ENCODE measurements at regions not wholly inside any gene's neighbourhood (a gene's known extent, or its start where the extent isn't known, plus 50 kb on each side); places are given as distances from the start of the nearest gene placed in this dataset.
"Not testable (repeated sequence)": the region's sequence is repeated elsewhere in the genome, so short reads cannot be mapped to it uniquely, and the experiment has no call there.

DNA sequence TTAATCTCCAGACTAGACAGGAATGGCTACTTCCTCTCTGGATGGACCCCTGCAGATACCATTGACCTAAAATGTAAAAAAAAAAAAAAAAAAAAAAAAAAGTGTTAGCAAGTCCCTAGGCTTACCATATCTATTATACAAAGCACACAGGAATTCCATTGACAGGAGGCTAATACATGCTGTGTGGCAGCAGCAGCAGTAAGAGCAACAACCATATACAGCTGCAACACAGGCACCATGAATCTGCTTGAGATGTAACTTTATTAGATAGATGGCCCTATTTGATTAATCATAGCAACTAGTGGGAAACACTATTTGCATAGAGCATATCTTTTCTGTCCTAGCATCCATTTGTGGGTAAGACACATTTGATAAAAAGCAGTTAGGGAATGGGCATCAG, 1447.1 kb downstream of the FAM181B start:
- no peak for DNase-seq (ENCODE audit: low read depth)

DNA sequence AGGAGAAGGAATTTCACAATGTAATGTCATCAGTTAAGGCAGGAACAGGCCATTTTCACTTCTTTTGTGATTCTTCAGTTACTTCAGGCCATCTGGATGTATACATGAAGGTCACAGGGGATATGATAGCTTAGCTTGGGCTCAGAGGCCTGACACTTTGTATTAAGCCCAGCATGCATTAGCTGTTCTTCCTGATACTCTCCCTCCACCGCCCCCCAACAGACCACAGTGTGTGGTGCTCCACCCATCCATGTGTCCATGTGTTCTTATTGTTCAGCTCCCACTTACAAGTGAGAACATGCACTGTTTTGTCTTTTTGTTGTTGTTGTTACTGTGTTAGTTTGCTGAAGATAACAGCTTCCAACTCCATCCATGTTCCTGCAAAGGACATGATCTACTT, 1453.4 kb downstream of the FAM181B start:
- DNase-seq (ENCODE audit: low read depth): not testable (repeated sequence)

DNA sequence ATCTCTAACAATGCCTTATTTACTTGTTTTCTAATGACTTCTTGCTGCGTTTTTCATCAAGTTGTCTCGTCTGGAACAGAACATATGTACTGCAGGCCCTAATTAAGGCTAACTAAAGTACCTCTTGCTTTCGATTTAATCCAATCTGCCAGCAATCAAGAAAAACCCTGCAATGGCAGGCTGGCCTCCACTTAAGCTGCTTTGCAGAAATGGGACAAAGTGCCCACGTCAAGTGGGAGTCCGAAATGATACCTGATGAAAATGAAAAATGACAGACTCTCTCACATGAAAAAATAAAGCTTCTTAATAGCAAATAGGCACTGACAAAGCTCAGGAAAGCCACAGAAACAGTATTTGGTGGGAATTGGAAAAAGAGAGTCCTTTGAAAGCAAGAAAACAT, 1454.7 kb downstream of the FAM181B start:
- no peak for DNase-seq (ENCODE audit: low read depth)

DNA sequence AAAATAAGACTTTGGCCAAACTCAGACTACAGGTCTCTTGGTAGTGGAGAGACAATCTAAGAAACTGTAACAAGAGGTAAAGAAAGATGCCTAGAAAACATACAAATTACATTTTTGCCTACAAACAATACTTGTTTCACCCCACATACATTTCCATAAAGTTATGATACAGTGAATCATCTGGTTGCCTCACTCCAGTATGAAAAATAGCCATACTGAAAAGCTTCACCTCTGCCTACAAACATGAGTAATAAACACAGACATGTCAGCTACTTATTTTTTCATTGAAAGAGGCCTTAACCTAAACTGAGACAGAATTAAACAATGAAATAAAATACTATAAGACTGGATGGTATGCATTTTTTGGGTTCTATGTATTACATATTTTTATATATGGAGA, 1463.0 kb downstream of the FAM181B start:
- no peak for DNase-seq (ENCODE audit: low read depth)

DNA sequence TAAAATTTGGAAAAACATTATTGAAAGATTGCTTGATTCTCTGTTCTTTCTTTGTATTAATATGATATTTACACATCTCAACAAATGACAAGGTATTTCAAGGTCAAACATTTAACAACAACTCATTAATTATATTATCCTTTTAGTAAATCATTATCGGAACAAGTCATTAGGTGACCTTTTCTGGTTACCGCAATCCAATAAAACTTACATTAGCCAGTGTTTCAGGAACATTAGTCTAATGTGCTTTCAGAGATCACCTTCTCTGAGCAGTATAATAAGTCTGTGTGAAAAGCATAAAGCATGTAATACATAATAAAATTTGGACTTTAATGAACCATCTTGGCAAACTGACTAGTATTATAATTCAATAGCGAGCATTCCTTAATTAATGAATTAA, 1466.4 kb downstream of the FAM181B start:
- no peak for DNase-seq (ENCODE audit: low read depth)

DNA sequence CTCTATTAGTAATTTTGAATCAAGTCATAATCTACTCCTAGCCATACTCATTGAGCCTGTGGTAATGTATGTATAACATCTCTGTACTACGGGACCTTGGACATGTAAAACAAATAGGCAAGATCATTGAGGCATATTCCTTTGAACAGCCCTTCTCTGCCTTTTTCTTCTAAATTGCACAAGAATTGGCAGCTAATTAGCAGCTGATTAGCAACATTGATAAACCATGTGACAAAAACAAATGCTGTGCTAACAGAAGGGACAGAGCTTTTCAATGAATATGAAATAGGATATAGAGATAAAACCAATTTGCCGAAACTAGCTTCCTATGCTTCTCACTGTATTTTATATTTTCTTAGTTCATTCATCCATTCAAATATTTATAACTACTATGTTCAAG, 1474.2 kb downstream of the FAM181B start:
- DNase-seq (ENCODE audit: low read depth): no peak

DNA sequence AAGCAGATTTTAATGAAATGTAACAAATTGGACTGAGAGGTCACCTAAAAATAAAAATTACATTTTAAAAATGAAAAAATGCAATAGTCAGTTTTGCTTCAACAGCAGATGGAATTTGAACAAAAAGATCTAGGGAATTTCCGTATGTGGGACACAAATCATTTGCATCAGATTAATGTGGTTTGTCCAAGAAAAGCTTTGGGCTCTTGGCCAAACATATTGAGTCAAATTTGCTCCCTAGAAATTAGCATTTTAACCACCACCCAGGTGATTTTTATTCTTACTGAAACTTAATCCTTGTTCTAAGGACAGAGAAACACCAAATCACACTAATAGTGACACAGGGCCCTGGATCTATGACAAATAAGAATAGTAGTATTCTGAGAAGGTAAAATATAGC, 1477.8 kb downstream of the FAM181B start:
- no peak for DNase-seq (ENCODE audit: low read depth)

DNA sequence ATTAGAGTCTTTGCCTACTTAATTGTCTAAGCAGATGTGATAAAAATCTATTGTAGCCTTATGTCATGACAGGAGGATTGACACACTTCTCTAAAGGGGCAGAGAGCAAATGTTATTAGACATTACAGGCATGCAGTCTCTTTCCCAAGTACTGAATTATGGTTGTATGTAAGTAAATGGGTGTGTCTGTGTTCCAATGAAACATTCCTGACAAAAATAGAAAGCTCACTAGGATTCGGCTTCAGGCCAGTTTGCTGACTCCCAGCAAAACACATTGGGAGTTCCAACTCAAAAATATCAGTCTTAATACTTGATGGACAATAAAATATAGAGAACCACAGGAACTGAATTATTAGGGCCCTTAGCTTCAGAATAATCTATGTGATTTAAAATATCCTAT, 1480.4 kb downstream of the FAM181B start:
- no peak for DNase-seq (ENCODE audit: low read depth)

DNA sequence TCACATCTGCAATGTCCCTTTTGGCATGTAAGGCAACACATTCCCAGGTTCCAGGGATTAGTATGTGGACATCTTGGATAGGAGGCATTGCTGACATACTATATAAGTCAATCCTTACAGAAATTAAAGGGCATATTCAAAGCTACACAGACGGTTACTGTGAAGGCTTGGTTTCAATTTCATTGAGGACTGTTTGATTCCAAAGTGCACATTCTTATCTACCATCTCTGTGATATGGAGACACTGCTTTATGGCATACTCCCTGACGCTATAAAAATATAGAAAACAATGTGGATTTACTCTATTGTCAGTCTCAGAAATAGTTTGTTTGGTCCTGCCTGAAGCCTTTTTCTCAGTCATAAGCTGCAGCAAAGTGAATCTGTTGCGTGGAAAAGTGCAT, 1486.7 kb downstream of the FAM181B start:
- no peak for DNase-seq (ENCODE audit: low read depth)

DNA sequence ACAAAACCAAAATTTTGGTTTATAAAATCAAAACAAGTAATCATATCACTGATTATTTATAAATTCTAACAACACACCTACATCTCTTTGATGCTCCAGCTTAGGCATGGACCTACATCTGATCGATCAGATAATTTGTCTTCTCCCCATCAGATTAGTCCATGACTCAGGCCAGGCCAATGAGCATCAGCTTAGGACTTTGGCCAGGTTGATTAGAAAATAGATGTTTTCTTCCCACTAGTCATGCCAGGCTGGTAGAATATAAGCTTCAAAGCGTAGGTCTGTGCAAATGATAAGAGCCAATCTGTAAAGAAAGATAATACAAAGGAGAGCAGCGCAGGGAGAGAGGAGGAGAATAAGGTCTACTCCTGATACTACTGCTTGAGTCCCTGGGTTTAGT, 1487.9 kb downstream of the FAM181B start:
- DNase-seq (ENCODE audit: low read depth): no peak

DNA sequence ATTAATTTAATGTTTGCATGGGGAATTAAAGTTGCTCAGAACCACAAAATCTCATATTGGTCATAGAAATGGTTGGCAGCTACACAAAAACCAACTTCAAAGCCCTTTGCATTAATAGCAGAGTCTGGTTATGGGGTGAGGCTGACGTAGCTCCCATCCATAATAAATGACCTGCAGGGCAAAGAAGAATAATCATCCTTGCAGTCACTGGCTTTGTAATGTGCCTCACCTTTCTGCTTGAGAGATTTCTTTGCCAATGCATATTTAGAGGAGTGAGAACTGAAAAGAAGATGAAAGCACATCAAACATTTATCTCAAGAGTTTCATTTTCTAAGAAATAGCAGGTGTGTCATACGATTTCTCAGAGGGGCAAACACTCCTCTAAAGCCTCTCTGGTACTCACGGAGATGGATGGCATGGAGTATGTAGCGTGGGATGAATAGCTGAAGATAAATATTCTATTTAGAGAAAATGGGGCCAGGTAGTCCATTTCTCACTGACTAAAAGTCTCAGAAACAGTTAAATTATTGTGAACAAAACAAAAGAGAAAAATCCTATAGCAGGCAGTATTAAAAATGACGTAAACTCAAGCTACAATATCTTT, 1491.9 kb downstream of the FAM181B start:
- DNase-seq (ENCODE audit: low read depth): no peak

DNA sequence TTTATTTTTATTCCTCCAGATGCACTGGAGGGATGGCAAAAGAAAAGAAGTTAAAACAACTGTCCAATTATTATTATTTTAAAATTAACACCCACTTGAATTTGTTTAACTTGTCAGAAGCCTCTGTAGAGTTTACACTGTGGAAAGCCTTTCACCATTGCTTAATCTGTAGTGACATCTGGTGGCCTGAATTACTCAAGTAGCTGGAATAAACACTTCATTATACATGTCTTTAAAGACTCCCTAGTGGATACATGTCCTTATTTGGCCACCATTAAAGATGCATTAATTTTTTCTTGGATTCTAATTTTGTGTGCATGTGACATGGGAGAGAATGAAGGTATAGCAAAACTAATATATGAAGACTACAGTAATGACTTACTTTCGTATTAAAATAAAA, 1496.5 kb downstream of the FAM181B start:
- DNase-seq (ENCODE audit: low read depth): no peak

DNA sequence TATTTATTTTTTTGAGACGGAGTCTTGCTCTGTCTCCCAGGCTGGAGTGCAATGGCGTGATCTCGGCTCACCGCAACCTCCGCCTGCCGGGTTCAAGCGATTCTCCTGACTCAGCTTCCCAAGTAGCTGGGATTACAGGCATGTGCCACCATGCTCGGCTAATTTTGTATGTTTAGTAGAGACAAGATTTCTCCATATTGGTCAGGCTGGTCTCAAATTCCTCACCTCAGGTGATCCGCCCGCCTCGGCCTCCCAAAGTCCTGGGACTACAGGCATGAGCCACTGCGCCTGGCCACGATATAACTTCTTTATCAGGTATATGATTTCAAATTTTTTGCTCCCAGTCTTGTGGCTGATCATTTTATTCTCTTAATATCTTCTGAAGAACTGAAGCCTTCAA, 1506.3 kb downstream of the FAM181B start:
- not testable (repeated sequence) for DNase-seq (ENCODE audit: low read depth)

DNA sequence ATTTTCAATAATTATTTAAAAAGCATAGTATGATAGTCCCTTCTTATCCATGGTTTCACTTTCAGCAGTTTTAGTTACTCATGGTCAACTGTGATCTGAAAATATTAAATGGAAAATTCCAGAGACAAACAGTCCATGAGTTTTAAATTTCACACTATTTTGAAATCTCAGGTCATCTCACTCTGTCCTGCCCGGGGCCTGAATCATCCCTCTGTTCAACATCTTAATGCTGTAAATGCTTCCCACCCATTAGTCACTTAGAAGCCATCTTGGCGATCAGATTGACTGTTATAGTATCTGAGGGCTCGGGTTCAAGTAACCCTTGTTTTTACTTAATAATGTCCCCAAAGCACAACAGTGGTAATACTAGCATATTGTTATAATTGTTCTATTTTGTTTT, 1509.3 kb downstream of the FAM181B start:
- DNase-seq (ENCODE audit: low read depth): no peak

DNA sequence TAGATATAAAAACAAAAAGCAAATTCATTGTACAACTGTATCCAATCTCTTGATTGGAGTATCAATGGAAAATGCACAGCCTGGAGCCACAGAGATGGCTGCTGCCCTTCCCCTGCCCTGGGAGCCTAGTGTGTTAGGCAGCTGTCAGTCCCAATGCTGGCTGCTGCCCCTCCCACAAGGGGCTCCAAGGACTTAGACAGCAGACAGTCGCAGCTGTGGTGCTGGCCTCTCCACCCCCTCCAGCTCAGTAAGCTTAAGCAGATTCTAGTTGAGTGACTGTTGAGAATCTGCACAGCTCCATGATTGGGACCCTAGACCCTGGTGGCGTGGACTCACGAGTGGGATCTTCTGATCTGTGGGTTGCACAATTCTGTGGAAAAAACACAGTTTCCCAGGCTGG, 1511.2 kb downstream of the FAM181B start:
- DNase-seq (ENCODE audit: low read depth): no peak

DNA sequence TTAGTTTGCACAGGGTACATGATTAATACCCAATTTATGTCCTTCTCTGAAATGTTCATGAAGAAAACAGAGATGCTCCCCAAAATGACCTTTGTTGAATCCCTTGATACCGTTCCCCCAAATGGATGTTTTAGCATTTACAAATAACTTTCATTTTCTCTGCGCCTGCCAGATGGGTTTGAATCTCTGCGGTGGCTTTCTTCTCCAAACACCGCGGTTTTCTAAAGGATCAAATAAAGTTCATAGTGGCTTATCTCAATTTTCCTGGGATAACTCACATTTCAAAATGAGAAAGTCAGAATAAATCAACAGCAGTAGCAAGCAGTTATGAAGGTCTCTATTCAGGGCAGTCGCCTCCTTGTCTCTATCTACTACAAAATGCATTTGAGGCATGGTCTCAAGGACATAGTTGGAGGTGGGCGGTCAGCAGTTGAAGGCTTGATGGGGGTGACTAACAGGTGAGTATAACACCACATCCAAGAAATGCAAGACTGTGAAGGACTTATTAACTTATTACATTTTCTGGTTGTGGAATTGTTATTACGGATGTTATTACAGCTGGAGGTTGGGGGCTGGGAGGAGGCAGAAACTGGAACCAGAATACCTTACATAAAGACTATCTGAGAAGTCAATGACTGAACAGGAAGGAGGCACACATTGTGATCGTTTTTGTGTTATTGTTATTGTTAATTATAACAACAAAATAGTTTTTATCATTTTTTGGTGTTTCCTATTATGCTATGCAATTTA, 1513.3 kb downstream of the FAM181B start:
- no peak for DNase-seq (ENCODE audit: low read depth)

DNA sequence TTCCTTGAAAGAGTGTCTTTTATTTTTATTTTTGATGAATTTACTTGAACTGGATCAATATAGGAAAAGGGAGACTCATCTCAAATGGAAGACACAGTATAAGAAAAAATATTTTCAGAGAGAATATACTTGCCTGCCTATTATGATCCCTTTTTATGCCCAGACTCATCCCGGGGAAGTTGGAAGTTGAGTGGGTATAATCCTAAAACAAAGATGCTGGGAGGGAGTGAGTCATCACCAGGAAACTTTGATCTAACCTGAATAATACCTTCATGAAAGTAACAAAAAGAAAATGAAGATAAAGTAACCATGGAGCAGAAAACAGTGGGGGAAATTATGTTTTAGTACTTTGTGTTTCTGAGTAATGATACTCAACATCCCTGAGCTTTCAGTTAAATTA, 1514.0 kb downstream of the FAM181B start:
- DNase-seq (ENCODE audit: low read depth): no peak

DNA sequence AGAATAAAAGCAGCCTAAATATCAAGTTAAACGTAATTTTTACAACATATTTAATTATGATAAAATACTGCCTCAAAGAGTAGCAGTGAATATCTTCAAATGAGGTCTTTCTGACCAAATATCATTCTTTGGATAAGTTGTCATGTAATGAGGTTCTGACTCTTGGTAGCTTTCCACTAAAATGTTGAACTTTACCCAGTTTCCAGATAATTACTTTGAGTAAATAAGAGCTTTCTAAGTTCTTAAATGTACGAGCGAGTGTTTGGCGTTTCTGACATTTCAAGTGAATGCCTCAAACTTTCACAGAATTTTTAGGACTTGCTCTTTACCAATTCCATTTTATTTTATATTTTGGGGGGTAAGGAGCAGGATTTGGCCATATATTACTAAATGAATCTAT, 1515.2 kb downstream of the FAM181B start:
- DNase-seq (ENCODE audit: low read depth): no peak

DNA sequence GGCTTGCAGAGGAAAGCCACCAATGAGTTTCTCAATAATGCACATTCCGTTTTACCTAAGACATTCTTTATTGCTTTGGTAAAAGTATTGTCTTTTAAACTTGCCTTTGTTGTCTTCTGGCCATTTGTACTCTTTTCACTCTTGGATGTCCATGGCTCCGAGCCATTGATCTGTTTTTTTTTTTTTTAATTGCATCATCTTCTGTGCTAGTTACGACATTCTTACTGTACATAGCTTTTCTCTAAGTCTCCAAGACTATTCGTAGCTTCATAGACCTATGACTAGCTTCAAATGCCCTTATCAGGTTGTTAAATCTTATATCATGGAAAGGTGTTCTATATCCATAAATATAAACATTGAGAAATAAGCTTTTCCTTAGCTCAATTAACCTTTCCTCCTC, 1522.6 kb downstream of the FAM181B start:
- DNase-seq (ENCODE audit: low read depth): no peak

DNA sequence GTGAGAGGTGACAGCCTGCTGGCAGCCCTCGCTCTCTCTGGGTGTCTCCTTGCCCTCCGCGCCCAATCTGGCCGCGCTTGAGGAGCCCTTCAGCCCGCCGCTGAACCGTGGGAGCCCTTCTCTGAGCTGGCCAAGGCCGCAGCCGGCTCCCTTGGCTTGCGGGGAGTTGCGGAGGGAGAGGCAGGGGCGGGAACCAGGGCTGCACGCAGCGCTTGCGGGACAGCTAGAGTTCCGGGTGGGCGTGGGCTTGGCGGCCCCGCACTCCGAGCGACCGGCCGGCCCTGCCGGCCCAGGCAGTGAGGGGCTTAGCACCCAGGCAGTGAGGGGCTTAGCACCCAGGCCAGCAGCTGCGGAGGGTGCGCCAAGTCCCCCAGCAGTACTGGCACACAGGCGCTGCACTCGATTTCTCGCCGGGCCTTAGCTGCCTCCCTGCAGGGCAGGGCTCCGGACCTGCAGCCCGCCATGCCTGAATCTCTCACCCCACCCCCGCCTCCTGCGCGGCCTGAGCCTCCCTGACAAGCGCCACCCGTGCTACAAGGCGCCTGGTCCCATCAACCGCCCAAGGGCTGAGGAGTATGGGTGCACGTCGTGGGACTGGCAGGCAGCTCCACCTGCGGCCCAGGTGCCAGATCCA, 1526.1 kb downstream of the FAM181B start:
- DNase-seq (ENCODE audit: low read depth): no peak

DNA sequence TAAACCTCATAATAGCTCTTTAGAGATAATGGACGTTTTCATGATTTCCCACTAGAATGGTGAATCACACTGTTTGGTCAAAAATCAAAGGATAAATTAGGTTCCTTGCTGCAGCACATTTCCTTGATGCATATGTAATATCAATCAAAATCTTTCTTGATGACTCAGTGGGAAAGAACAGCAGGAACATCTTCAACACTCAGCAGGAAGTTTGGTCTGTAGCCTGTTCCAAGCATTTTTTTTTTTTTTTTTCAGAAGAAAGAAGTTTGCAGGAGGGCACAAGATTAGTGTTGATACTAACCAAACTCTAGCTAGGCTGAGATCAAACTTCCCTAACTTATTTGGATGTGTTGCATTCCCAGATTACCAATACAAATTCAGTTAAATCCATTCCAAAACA, 1529.8 kb downstream of the FAM181B start:
- DNase-seq (ENCODE audit: low read depth): no peak

DNA sequence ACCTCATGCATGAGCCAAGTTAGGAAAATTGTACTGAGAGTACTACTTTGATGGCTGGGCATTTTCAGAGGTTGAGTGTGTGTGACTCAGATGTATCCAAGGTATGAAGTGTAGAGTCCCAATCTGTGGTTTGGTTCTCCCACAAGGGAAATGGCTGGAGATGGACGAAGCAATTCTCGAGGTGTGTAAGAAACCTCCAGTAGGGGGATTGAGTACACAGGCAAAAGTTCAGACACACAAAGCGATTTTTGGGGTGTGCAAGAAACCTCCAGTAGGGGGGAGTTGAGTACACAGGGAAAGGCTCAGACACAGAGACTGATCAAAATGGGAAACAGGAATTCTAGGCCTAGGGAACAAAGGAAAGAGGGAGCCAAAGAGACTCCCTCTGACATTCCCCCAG, 1536.3 kb downstream of the FAM181B start:
- no peak for DNase-seq (ENCODE audit: low read depth)

DNA sequence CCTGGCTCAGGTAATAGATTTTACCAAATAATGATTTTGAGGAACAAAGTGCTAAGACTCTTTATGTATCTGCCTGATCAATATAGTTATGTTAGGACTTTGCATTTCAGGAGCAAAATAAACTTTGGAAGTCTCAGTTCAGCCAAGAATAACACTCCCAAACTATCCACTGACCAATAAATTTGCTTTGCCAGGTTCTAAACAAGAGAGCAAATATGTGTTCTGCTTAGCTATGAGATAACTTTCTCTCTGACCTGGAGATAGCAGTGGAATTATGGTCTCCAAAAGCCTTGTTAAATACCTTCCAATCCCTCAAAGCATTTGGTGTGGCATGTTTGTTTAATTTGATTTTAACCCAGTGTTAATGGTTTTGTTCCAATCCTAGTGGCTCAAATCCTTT, 1541.1 kb downstream of the FAM181B start:
- DNase-seq (ENCODE audit: low read depth): no peak

DNA sequence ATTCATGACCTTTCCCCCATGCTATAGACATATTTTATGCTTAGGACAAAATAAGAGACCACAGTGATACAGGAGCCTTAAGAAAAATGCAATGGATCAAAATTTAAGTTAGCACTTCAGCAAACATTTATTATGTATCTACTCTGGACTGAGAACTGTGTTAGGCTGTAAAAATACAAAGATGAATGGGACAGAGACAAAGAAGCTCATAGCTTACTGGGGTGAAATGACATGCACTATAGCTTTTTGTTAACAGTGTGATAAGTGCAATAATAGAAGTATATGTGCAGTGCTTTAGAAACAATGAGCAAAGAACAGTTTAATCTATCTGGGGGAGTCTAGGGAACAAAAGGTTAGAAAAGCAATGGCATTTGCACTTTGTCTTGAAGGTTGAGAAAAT, 1543.1 kb downstream of the FAM181B start:
- no peak for DNase-seq (ENCODE audit: low read depth)
